K562 (cell line): ENCODE measurements at regions not wholly inside any gene's neighbourhood (a gene's known extent, or its start where the extent isn't known, plus 50 kb on each side); places are given as distances from the start of the nearest gene placed in this dataset.

Experiments
- ATAC-seq: fragments of 200-7000 bp; cut with Tn5 transposase; 3 replicates; pipeline ENCODE4 v1.9.1; 2020; ENCODE audit warnings: moderate library complexity
- BruUV-seq: library from RNA; stranded (reverse); fragments of 400-500 nt; replicated peaks from 2 replicates; lab custom pipeline; 2021; lab: Mats Ljungman, UMichigan
- CTCF ChIA-PET: fragments of 300-600 bp; formaldehyde crosslinking; extraction: SDS; loops from one replicate; lab custom pipeline; 2021; ENCODE audit warnings: low intra/inter-chr PET ratio; lab: Yijun Ruan, JAX
- POLR2A ChIA-PET: fragments of 300-600, 350-650 bp; sonication (Branson Sonifier 250); formaldehyde crosslinking; extraction: SDS; loops from one replicate; lab custom pipeline; 2021; ENCODE audit warnings: antibody characterized with exemption, inconsistent platforms; lab: Yijun Ruan, JAX
- DNase-seq, 4 experiments: peaks; one replicate each; pipeline versions ENCODE4 v3.0.0 to v3.0.0-alpha.2; 2011 to 2018; ENCODE audit warnings: low spot score in 3 of 4, mixed read lengths in 3 of 4; ENCODE audit errors: extremely low read depth in 1 of 4
- FAIRE-seq: peaks from 2 replicates; lab custom pipeline; 2011; peaks lifted over from hg19 to GRCh38; lab: Jason Lieb, UNC
- H2AFZ ChIP-seq: 2 replicates; pipeline ENCODE4 v1.6.0; 2011; ENCODE audit warnings: low read depth, low read length, control low read depth, inconsistent platforms
- H3K27ac ChIP-seq: fragments of 200-600 bp; 3 replicates; pipeline ENCODE4 v1.8.0; 2011; ENCODE audit warnings: low read depth, mild to moderate bottlenecking, control low read depth, inconsistent platforms, low read length, moderate library complexity, mixed read lengths; ENCODE audit errors: extremely low read depth
- H3K27me3 ChIP-seq, 2 experiments: fragments of 300-600 bp in 1 of 2; 2 replicates in 1 of 2; 3 replicates in 1 of 2; pipeline versions ENCODE4 v1.6.0 to v1.8.0; 2011; ENCODE audit warnings: inconsistent platforms in 2 of 2, low read length in 2 of 2, mild to moderate bottlenecking in 1 of 2, mixed read lengths in 1 of 2, moderate library complexity in 1 of 2; ENCODE audit not compliant: control insufficient read depth in 2 of 2, insufficient read depth in 2 of 2
- H3K36me3 ChIP-seq: fragments of 300-600 bp; 3 replicates; pipeline ENCODE4 v1.8.0; 2011; ENCODE audit warnings: mild to moderate bottlenecking, low read length, inconsistent platforms; ENCODE audit not compliant: control insufficient read depth, insufficient read depth
- H3K4me1 ChIP-seq, 2 experiments: fragments of 200-600 bp in 1 of 2; replicated peaks in 1 of 2; 2 replicates in 1 of 2; 3 replicates in 1 of 2; pipeline versions ENCODE4 v1.5.1 to v1.8.0; 2011; ENCODE audit warnings: inconsistent platforms in 2 of 2, low read length in 2 of 2, mild to moderate bottlenecking in 1 of 2, mixed read lengths in 1 of 2, moderate library complexity in 1 of 2; ENCODE audit not compliant: control insufficient read depth in 2 of 2, insufficient read depth in 2 of 2
- H3K4me2 ChIP-seq: 2 replicates; pipeline ENCODE4 v1.6.1; 2011; ENCODE audit warnings: low read length, control low read depth, inconsistent platforms, mixed read lengths; ENCODE audit not compliant: insufficient read depth
- H3K4me3 ChIP-seq: fragments of 200-600 bp; sonication (generic), shearing (Covaris generic); 2 replicates; pipeline ENCODE4 v1.5.1; 2016; ENCODE audit warnings: control low read depth, inconsistent platforms
- H3K79me2 ChIP-seq: fragments of 200-600 bp; 3 replicates; pipeline ENCODE4 v1.8.0; 2011; ENCODE audit warnings: low read length, inconsistent platforms; ENCODE audit not compliant: control insufficient read depth, insufficient read depth
- H3K9ac ChIP-seq, 2 experiments: 2 replicates each; pipeline versions ENCODE4 v1.6.0 to v1.6.1; 2011; ENCODE audit warnings: low read depth in 2 of 2, low read length in 2 of 2, control low read depth in 1 of 2, inconsistent platforms in 1 of 2, mild to moderate bottlenecking in 1 of 2, mixed read lengths in 1 of 2; ENCODE audit not compliant: insufficient read depth in 1 of 2
- H3K9me1 ChIP-seq: one replicate; pipeline ENCODE4 v1.6.0; 2011; ENCODE audit warnings: inconsistent platforms, mild to moderate bottlenecking, low read length, moderate library complexity; ENCODE audit not compliant: control insufficient read depth, insufficient read depth
- H3K9me3 ChIP-seq: replicated peaks from 2 replicates; pipeline ENCODE4 v1.5.1; 2011; ENCODE audit warnings: low read depth, low read length, inconsistent platforms; ENCODE audit not compliant: control insufficient read depth, insufficient read depth
- H4K20me1 ChIP-seq: replicated peaks from 2 replicates; pipeline ENCODE4 v1.6.1; 2011; ENCODE audit warnings: low read length, inconsistent platforms, mixed read lengths; ENCODE audit not compliant: control insufficient read depth, insufficient read depth
- FOSL1 ChIP-seq: fragments of 200-800 bp; sonication (Bioruptor generic); conservative IDR thresholded peaks from 2 replicates; pipeline ENCODE4 v1.6.1; 2016; ENCODE audit warnings: missing genetic modification characterization, missing compliant biosample characterization
- MAFG ChIP-seq: fragments of 450-650 bp; conservative IDR thresholded peaks from 2 replicates; pipeline ENCODE4 v1.6.1; 2016; ENCODE audit warnings: missing genetic modification characterization, missing compliant biosample characterization
- NR2C2 ChIP-seq, 2 experiments: fragments of 200-800 bp in 1 of 2; sonication (Bioruptor generic) in 1 of 2; sonication (generic) in 1 of 2; formaldehyde crosslinking in 1 of 2; IDR thresholded peaks; 2 replicates each; pipeline versions ENCODE4 v1.6.1 to v1.8.0; 2016 to 2022; ENCODE audit warnings: mild to moderate bottlenecking in 1 of 2, missing compliant biosample characterization in 1 of 2, missing genetic modification characterization in 1 of 2, missing genetic modification reagents in 1 of 2
- NRF1 ChIP-seq, 2 experiments: fragments of 450-650 bp; IDR thresholded peaks in 1 of 2; conservative IDR thresholded peaks in 1 of 2; 2 replicates each; pipeline ENCODE4 v1.6.1; 2014; ENCODE audit warnings: mild to moderate bottlenecking in 2 of 2
- PYGO2 ChIP-seq: fragments of 450-650 bp; IDR thresholded peaks from 2 replicates; pipeline ENCODE4 v1.6.1; 2016; ENCODE audit warnings: mild to moderate bottlenecking, missing genetic modification characterization, moderate library complexity, missing compliant biosample characterization
- ZNF766 ChIP-seq: fragments of 200-800 bp; sonication (Bioruptor generic); conservative IDR thresholded peaks from 2 replicates; pipeline ENCODE4 v1.6.1; 2016; ENCODE audit warnings: missing genetic modification characterization, missing compliant biosample characterization
- WGBS: fragments of 100-300 bp; shearing (Covaris generic); methylation state at CpG from one replicate; pipeline ENCODE4 v1.1.6; 2016; ENCODE audit warnings: low coverage, mixed read lengths; ENCODE audit not compliant: insufficient coverage; ENCODE audit errors: missing lambda C conversion rate; 5-methylcytosine and 5-hydroxymethylcytosine counted together
- in situ Hi-C: fragments of 300-500 bp; cut with MboI; formaldehyde crosslinking; loops from 4 replicates; pipeline ENCODE4 v1.15.0; 2018; ENCODE audit warnings: inconsistent platforms, mixed read lengths
- intact Hi-C: fragments of 100-400 bp; cut with micrococcal nuclease; formaldehyde crosslinking; loops from 2 replicates; pipeline ENCODE4 v1.14.2; 2022
- TF ChIP-seq, protein P1 (sequence below), 3 experiments: fragments of 200-800 bp in 1 of 3; sonication (Bioruptor generic) in 1 of 3; sonication (generic) in 1 of 3; formaldehyde crosslinking in 1 of 3; IDR thresholded peaks; 2 replicates each; pipeline versions ENCODE4 v1.6.1 to v1.8.0; 2016 to 2022; ENCODE audit warnings: mild to moderate bottlenecking in 2 of 3, missing compliant biosample characterization in 2 of 3, missing genetic modification characterization in 2 of 3, missing genetic modification reagents in 1 of 3
- TF ChIP-seq, protein P2 (sequence below): fragments of 450-650 bp; formaldehyde crosslinking; IDR thresholded peaks from 2 replicates; pipeline ENCODE4 v1.4.0; 2020; ENCODE audit warnings: mild to moderate bottlenecking, moderate library complexity
- TF ChIP-seq, protein P3 (sequence below): fragments of 250-450 bp; sonication (Bioruptor Pico); IDR thresholded peaks from 2 replicates; pipeline ENCODE4 v1.4.0; 2020; ENCODE audit warnings: mild to moderate bottlenecking

DNA sequence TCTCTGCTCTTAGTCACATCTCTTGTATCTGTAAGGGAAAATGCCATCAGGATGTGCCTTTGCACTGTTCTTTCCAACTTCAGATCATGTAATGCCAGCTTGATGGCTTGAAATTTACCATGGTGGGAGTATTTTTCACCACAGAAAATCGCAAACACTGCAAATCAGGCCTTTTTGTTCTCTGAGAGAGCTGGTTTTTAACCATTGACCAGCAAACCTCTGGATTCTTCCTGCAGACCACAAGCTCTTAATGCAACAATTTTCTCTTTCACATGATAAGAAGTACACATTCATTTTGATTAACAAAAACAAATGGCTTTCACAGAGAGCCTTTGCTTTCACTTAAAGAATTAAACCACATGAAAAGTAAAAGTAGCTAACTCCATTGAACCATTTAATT, 145.4 kb upstream of the NEBL start (continued):
- TF ChIP-seq, protein P1, sequence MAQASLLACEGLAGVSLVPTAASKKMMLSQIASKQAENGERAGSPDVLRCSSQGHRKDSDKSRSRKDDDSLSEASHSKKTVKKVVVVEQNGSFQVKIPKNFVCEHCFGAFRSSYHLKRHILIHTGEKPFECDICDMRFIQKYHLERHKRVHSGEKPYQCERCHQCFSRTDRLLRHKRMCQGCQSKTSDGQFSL (CRISPR knock-in tag; IDR thresholded peaks at IDR 0.05): no peak
- TF ChIP-seq, protein P1 (tag; IDR thresholded peaks at IDR 0.05): 0 out of 4 replicates have a peak, but pooled peaks of 1 of the 2 experiments have one; percentile 46
- TF ChIP-seq, all 486 proteins: peak for 6

DNA sequence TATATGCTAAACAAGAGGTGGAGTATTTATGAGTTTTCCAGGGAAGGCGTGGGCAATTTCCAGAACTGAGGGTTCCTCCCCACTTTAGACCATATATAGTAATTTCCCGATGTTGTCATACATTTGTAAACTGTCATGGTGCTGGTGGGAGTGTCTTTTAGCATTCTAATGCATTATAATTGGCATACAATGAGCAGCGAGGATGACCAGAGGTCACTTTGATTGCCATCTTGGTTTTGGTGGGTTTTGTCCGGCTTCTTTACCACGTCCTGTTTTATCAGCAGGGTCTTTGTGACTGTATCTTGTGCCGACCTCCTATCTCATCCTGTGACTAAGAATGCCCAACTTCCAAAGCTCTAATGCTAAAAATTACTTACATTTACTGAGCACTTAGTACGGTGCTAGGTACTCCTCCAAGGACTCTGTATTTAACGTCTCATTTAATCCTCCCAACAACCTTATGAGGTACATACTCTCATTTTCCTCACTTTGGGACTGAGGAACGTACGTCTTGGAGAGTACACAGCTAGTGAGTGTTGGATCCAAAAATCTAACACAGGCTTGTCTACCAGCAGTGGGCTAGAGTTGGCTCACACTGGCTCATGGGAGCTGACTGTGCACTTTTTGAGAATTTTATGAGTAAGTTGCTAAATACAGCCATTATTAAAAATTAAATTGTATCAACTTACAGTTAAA, 144.8 kb upstream of the NEBL start:
- DNase-seq (peak in 1 of 4 experiments; percentile 67), FAIRE-seq (peak; percentile 35), ATAC-seq (peak; percentile 75)
- H3K79me2 ChIP-seq: peaks cover 9% of the 10 kb centered on the region; the same call in 1 of the 3 replicates
- H3K9me3 ChIP-seq: no peaks in the 10 kb centered on the region
- ChIA-PET CTCF (interaction anchor here (0.6 kb wide), 1 partner anchor 685 kb away, joined by 3 read pairs; no protein-coding TSS in a partner anchor), POLR2A (interaction anchor here (0.6 to 2.1 kb wide), 9 partner anchors 10 to 225 kb away, joined by 3 to 15 read pairs (median 4); no protein-coding TSS in a partner anchor)
- H2AFZ ChIP-seq: peak overlapping the region; percentile 89
- intact Hi-C loops (no loop called here), in situ Hi-C loops (no loop called here)
- no peaks in the 10 kb centered on the region for H3K27me3 ChIP-seq
- H3K27ac ChIP-seq: peak overlapping the region; percentile 90
- peaks cover 10 to 31% of the 10 kb centered on the region in 2 experiments; a peak in 4 of 5 replicates for H3K4me1 ChIP-seq
- 5% methylated on average over 10 of the region's 10 CpGs for WGBS
- H3K4me2 ChIP-seq: peak overlapping the region; percentile 69
- H3K36me3 ChIP-seq: no peaks in the 10 kb centered on the region
- no peak overlapping the region for H3K4me3 ChIP-seq
- BruUV-seq: TSS peak; percentile 56
- no peaks in the 10 kb centered on the region for H3K9me1 ChIP-seq
- peak overlapping the region in 1 of 2 experiments; percentile 68; a peak in 2 of 4 replicates for H3K9ac ChIP-seq
- no peaks in the 10 kb centered on the region for H4K20me1 ChIP-seq
- TF ChIP-seq PYGO2 (tag) (peak; percentile 38; the same call in 1 of the 2 replicates), FOSL1 (tag) (peak; percentile 84), ZNF766 (CRISPR knock-in tag) (peak; percentile 91), NRF1 (conservative IDR thresholded peaks at IDR 0.05 in 1 of 2, IDR thresholded peaks at IDR 0.05 in 1 of 2) (peak in 1 of 2 experiments; percentile 17; a peak in 1 of 4 replicates), NR2C2 (CRISPR knock-in tag; IDR thresholded peaks at IDR 0.05) (no peak), NR2C2 (tag; IDR thresholded peaks at IDR 0.05) (peak; percentile 77), MAFG (peak; percentile 92)
- TF ChIP-seq, protein P2, sequence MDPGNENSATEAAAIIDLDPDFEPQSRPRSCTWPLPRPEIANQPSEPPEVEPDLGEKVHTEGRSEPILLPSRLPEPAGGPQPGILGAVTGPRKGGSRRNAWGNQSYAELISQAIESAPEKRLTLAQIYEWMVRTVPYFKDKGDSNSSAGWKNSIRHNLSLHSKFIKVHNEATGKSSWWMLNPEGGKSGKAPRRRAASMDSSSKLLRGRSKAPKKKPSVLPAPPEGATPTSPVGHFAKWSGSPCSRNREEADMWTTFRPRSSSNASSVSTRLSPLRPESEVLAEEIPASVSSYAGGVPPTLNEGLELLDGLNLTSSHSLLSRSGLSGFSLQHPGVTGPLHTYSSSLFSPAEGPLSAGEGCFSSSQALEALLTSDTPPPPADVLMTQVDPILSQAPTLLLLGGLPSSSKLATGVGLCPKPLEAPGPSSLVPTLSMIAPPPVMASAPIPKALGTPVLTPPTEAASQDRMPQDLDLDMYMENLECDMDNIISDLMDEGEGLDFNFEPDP (CRISPR knock-in tag): 0 out of 2 replicates have a peak, but pooled peaks have one; percentile 27
- TF ChIP-seq, protein P3, sequence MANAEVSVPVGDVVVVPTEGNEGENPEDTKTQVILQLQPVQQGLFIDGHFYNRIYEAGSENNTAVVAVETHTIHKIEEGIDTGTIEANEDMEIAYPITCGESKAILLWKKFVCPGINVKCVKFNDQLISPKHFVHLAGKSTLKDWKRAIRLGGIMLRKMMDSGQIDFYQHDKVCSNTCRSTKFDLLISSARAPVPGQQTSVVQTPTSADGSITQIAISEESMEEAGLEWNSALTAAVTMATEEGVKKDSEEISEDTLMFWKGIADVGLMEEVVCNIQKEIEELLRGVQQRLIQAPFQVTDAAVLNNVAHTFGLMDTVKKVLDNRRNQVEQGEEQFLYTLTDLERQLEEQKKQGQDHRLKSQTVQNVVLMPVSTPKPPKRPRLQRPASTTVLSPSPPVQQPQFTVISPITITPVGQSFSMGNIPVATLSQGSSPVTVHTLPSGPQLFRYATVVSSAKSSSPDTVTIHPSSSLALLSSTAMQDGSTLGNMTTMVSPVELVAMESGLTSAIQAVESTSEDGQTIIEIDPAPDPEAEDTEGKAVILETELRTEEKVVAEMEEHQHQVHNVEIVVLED (CRISPR knock-in tag): no peak
